AG09309 (cell line): ENCODE measurements at regions not wholly inside any gene's neighbourhood (a gene's known extent, or its start where the extent isn't known, plus 50 kb on each side); places are given as distances from the start of the nearest gene placed in this dataset.
"Not testable (repeated sequence)": the region's sequence is repeated elsewhere in the genome, so short reads cannot be mapped to it uniquely, and the experiment has no call there.

Experiments
- DNase-seq: peaks from one replicate; pipeline ENCODE4 v3.0.0-alpha.2; 2010; ENCODE audit warnings: low read depth
- H3K4me3 ChIP-seq: 2 replicates; pipeline ENCODE4 v1.5.1; 2011; ENCODE audit warnings: mild to moderate bottlenecking, low read depth, low read length, moderate library complexity; ENCODE audit not compliant: control insufficient read depth
- CTCF ChIP-seq: IDR thresholded peaks from 2 replicates; pipeline ENCODE4 v1.5.1; 2011; ENCODE audit warnings: mild to moderate bottlenecking, low read depth, low read length, inconsistent platforms; ENCODE audit not compliant: insufficient read depth, control insufficient read depth; ENCODE audit errors: missing control alignments

- no peak overlapping the region for H3K4me3 ChIP-seq
- no peak for TF ChIP-seq CTCF
- DNase-seq, result no peak
These were observed 150.5 kb downstream of the NPIPB5 start for GRCh38 chr16:22661161-22661647.

- not testable (repeated sequence) for DNase-seq, H3K4me3 ChIP-seq
These were observed 151.0 kb upstream of the HS3ST2 start for GRCh38 chr16:22662958-22663357.

GRCh38 chr16:22663389-22664064 is 150.4 kb upstream of the HS3ST2 start:
- H3K4me3 ChIP-seq, result no peak overlapping the region
- no peak for TF ChIP-seq CTCF
- DNase-seq, result no peak

- DNase-seq, result no peak
- no peak for TF ChIP-seq CTCF
- no peak overlapping the region for H3K4me3 ChIP-seq
These were observed 149.8 kb upstream of the HS3ST2 start for GRCh38 chr16:22664132-22664531.

- no peak for TF ChIP-seq CTCF
- H3K4me3 ChIP-seq, result no peak overlapping the region
- DNase-seq, result no peak
These were observed 149.4 kb upstream of the HS3ST2 start for GRCh38 chr16:22664561-22664997.

GRCh38 chr16:22665048-22665797 is 148.7 kb upstream of the HS3ST2 start:
- no peak for TF ChIP-seq CTCF
- no peak for DNase-seq
- H3K4me3 ChIP-seq, result no peak overlapping the region

GRCh38 chr16:22665803-22666202 is 148.2 kb upstream of the HS3ST2 start:
- no peak overlapping the region for H3K4me3 ChIP-seq
- no peak for DNase-seq
- no peak for TF ChIP-seq CTCF
